GM12874 (cell line): ENCODE measurements at regions not wholly inside any gene's neighbourhood (a gene's known extent, or its start where the extent isn't known, plus 50 kb on each side); places are given as distances from the start of the nearest gene placed in this dataset.

Source experiments
- TF ChIP-seq, protein P1 (sequence below): IDR thresholded peaks from 2 replicates; pipeline ENCODE4 v1.5.1; 2011; ENCODE audit warnings: low read depth, mild to moderate bottlenecking, control low read depth, low read length, moderate library complexity; ENCODE audit not compliant: insufficient read depth

DNA sequence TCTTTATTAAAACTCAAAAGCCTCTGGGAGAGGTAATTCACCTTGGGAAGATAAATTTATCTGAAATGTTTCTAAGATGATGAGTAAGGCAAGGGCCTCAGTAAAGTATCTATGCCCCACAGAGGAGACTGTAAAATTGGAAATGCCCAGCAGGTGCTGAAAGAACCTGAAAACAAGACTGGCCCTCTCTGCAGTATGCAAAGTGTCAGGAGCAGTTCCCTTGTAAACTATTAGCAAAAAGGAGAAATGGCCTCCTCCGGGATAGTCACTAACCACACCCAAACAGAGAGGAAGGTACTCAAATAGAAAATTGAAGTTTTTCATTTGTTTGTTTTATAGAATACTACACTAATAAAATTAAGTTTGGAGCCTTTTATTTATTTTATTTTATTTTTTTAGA lies 81.2 kb downstream of the FZD1 start:
- TF ChIP-seq, protein P1, sequence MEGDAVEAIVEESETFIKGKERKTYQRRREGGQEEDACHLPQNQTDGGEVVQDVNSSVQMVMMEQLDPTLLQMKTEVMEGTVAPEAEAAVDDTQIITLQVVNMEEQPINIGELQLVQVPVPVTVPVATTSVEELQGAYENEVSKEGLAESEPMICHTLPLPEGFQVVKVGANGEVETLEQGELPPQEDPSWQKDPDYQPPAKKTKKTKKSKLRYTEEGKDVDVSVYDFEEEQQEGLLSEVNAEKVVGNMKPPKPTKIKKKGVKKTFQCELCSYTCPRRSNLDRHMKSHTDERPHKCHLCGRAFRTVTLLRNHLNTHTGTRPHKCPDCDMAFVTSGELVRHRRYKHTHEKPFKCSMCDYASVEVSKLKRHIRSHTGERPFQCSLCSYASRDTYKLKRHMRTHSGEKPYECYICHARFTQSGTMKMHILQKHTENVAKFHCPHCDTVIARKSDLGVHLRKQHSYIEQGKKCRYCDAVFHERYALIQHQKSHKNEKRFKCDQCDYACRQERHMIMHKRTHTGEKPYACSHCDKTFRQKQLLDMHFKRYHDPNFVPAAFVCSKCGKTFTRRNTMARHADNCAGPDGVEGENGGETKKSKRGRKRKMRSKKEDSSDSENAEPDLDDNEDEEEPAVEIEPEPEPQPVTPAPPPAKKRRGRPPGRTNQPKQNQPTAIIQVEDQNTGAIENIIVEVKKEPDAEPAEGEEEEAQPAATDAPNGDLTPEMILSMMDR = no peak

DNA sequence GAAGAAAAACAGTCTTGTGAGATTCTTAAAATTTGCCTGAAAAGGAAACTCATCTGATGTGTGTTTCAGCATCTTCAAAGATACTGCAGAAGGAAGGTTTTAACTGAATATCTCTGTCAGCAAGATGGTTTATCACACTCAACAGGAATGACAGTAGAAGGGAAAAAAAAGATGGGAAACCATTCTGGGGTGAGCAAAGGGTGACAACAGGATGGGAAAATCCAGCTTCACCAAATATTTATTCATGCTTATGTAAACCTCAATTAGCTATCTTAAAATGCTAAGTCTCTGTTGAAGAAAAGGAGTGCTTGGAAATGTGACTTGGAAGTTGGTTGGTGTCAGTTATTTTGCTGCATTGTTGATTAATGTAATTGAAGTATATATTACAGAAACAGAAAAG lies 82.2 kb downstream of the FZD1 start:
- TF ChIP-seq, protein P1 = no peak

DNA sequence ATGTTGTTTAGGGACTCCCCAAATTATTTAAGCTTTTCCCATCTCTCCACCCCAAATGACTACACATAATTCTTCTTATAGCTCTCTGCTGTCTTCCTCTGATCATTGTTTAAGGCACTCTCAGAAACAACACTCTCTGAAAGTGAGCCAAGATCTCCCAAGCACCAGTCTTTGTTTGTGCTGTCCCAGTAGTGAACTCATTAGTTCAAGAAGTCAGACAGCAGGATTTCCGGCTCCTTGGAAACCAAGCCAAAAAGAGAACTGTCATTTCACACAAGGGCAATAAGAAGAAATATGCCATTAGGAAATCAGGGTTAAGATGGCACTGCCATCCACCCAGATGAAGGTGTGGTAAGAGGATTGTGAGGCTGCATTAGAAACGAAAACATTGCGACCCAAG lies 83.1 kb downstream of the FZD1 start:
- TF ChIP-seq, protein P1 = no peak

DNA sequence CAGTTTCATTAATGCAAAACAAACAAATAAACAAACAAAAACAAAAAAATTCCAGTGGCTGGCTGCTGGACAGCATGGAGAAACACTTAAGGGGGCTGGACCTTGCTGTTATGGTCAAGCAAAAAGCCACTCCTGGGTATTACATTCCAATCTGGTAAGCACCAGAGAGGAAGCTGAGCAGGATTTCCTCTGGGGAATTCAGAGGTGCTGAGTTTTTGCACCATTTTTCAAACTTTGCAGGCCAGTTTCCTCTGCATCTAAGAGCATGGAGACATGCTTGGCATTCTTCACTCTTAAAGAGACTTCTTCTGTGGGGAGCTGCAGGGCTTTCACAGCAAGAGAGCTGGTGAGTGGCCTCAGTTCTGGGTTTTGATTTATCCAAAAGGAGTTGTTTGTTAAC lies 84.5 kb downstream of the FZD1 start:
- TF ChIP-seq, protein P1 = no peak

DNA sequence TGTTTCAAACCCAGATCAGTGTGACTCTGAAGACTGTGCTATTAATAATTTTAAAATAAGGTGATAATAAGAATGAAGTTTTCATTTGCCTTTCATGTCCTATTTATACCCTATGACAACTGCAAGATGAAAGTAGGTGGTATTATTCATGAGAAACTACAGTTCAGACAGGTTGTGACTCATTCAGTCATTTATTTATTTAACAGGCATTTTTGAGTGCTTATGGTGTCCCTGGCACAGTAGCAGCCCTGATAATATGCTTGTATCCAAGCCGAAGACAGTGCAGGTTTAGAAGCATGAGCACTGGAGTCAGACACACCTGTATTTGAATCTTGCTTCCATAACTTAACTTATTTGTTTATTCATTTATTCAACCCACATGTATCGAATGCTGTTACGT lies 87.1 kb downstream of the FZD1 start:
- TF ChIP-seq, protein P1 = no peak

DNA sequence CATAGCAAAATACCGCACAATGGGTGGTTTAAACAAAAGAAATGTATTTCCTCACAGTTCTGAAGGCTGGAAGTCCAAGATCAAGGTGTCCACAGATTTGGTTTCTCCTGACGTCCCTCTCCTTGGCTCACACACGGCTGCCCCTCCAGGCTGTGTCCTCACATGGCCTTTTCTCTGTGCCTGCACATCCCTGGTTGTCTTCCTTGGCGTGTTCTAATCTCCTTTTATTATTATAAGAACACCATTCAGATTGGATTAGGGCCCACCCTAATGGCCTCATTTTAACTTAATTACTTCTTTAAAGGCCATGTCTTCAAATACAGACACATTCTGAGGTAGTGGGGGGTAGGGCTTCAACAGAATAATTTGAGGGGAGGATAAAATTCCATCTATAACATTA lies 87.9 kb downstream of the FZD1 start:
- TF ChIP-seq, protein P1 = no peak

DNA sequence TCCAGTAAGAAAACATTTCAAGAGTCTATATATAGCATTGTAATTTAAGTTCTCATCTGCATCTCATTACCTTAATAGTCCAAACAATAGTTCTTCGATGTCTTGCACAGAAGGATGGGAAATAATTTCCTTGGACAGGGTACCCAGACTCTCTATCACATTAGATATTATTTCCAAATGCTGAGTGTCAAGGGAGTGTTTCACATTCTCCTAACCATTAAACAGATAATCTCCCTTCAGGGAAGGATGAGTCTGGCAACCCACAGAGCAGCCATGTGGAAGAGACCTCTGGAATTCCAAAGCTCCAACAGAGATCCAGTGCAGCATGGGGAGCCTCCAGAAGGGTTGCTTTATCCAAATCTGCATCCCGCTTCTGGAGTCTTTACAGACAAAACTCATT lies 89.6 kb downstream of the FZD1 start:
- TF ChIP-seq, protein P1 = no peak

DNA sequence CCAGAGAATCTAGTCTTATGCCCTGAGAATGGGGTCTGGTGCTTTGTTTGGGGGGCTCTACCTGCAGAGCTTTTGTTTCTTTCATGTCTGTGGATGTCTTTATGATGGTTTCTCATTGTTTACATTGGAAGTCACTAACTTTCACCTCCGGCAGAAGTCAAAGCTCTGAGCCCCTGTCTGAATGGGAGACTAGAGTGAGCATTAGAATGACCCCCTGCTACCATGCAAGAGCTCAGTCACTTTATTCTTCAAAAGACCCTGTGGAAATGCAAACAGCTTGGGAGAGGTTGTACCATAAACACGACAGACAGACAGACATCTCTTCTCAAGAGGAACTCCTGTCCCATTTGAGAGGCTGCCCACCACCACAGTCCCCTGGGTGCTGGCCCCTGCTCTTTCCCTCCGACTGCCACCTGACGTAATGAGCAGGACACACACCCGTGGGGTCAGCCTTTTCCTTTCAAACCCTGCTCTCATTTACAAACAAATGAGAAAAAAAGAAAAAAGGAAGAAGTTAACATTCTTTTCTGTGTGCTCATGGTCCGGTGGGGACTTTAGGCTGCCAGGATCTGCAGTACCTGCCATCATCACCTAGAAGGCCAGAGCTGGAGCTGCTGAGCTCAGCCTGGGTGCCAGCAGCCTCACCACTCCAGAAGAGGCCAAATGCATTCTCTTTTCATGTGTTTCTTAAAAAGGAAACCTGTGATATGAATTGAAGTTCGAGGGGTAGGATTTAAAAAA lies 91.6 kb downstream of the FZD1 start:
- TF ChIP-seq, protein P1 = no peak
